HG02642 (cell line): ENCODE measurements at regions not wholly inside any gene's neighbourhood (a gene's known extent, or its start where the extent isn't known, plus 50 kb on each side); places are given as distances from the start of the nearest gene placed in this dataset.

Source experiments
- ATAC-seq: cut with Tn5 transposase; IDR thresholded peaks from one replicate; pipeline ENCODE4 v1.9.1; 2021; ENCODE audit warnings: mild to moderate bottlenecking; ENCODE audit not compliant: unreplicated experiment, poor library complexity

GRCh38 chr4:24080871-24081270 is 191.0 kb upstream of the PPARGC1A start:
- no peak for ATAC-seq

GRCh38 chr4:24078347-24078962 is 188.6 kb upstream of the PPARGC1A start:
- ATAC-seq, result no peak

- no peak for ATAC-seq
Observed at GRCh38 chr4:24076811-24077210, 187.0 kb upstream of the PPARGC1A start.

GRCh38 chr4:24073948-24074347 is 184.1 kb upstream of the PPARGC1A start:
- ATAC-seq, result no peak

- ATAC-seq, result no peak
Observed at GRCh38 chr4:24071612-24072372, 181.9 kb upstream of the PPARGC1A start.

GRCh38 chr4:24070117-24070516 is 180.3 kb upstream of the PPARGC1A start:
- ATAC-seq, result no peak

- ATAC-seq, result no peak
Observed at GRCh38 chr4:24067367-24068193, 177.7 kb upstream of the PPARGC1A start.

DNA sequence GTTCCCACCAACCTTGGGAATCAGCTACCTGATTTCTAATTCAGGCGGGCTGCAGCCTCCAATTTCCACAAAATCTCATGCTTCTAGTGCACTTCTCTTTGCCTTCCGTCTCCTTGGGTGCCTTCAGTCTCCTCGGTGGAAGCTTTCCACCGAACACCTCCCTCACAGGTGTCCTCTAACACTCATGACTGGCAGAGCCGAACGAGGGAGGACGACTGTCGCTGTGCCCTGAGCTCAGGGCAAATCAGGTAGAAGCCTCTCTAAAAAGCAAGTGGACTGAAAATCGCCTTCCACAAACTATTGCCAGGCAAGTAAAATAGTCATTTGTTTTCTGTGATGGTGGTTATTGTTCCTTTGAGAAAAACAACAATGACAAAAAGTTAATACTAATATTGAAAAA is 176.1 kb upstream of the PPARGC1A start:
- no peak for ATAC-seq

- no peak for ATAC-seq
Observed at GRCh38 chr4:24063731-24064130, 173.9 kb upstream of the PPARGC1A start.

DNA sequence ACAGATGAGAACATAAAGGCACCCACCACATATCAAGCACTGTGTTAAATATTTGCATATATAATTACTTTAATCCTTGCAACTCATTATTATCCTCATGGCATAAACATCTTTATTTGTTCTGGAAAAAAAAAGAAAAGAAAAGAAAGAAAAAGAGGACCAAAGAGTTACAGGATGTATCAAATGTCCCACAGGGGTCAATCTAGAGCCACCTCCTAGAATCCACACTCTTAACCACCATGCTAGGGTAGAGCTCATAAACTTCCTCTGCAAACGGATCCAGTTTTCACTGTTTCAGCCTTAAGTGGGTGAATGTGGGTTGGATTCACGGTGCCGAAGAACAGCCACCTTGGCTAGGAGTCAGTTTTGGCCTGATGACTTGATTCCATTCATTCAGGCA is 171.1 kb upstream of the PPARGC1A start:
- ATAC-seq, result no peak

- no peak for ATAC-seq
Observed at GRCh38 chr4:24059839-24060238, 170.0 kb upstream of the PPARGC1A start.

DNA sequence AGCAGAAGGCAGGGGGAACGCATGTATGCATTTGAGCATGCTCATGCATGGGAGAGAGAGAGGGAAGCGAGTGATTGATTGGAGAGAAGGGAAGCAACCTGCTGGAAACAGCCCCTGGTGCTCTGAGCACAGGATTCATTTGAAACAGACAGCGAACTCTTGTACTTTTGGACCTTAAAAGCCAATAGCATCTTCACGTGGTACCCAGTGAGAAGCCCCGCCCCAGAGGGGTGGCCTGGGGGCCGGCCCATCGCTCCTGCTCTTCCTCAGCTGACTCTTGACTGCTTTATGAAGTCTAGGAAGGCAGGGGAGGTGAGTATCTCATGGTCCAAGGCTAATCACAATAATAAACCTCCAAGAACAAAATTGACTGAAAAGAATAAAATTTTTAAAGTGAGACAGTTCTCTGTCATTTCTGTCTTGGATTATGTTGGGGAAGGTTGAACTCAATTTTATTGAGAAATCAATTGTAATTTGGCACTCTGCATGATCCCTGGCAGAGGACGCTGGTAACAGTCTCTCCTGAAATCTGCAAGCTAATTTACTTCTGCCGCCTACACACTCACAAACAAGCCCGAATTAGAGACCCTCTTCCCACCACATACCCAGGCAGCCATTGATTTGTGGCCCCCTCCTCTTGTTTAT is 168.2 kb upstream of the PPARGC1A start:
- ATAC-seq, result no peak

DNA sequence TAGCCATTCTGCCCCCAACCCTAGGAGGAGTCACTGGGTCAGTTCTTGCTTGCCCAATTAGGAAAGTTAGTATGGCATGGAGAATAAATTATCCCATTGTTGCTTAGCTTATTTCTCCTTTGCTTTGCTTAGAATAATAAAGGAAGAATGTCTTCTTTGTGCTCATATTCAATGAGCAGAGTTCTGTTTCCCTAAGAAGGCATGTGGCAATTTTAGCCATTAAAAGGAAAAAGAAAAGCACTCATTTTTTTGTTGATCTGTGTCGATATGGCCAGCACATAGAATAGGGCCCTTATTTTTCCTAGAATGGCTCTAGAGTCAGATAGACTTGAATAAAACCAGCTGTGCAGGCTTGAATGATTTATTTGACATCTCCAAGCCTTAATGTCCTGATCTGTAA is 166.4 kb upstream of the PPARGC1A start:
- no peak for ATAC-seq

- ATAC-seq, result no peak
Observed at GRCh38 chr4:24055623-24056022, 165.8 kb upstream of the PPARGC1A start.

DNA sequence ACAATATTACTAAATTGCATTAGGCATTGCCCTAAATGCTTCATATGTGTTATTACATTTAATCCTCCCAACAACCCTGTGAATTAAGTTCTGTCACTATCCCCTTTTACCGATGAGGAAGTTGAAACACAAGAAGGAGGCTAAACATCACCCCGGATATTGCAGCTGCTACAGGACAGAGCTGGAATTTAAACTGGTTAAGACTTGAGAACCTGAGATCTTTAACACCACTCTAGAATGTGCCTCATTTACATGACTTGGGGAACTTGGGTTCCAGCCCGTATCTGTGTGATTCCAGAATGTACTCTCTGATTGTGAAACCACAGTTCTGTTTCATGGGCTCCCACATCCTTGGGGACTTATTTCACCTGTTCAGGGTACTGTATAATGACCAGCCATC is 165.1 kb upstream of the PPARGC1A start:
- ATAC-seq, result no peak

- ATAC-seq, result no peak
Observed at GRCh38 chr4:24053934-24054333, 164.1 kb upstream of the PPARGC1A start.

GRCh38 chr4:24044610-24045589 is 155.1 kb upstream of the PPARGC1A start:
- ATAC-seq, result no peak

GRCh38 chr4:24042094-24042493 is 152.2 kb upstream of the PPARGC1A start:
- ATAC-seq, result no peak

DNA sequence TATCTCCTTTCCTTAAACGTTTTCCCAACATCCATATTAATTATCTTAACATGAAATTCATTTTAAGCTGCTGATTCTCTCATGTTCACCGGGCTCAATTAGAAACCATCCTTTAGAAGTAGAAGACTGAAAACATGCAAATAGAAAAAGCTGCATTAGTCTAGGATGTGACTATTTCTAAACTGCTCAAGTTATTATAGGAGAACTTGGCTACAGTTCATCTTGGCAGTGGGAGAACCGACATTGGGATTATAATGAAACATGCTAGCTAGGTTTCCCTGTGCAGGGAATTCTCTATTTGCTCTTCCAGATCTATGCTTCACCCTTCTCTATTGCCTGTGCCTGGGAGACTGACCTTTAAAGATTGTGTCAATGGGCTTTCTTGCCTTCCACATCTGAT is 151.0 kb upstream of the PPARGC1A start:
- no peak for ATAC-seq

DNA sequence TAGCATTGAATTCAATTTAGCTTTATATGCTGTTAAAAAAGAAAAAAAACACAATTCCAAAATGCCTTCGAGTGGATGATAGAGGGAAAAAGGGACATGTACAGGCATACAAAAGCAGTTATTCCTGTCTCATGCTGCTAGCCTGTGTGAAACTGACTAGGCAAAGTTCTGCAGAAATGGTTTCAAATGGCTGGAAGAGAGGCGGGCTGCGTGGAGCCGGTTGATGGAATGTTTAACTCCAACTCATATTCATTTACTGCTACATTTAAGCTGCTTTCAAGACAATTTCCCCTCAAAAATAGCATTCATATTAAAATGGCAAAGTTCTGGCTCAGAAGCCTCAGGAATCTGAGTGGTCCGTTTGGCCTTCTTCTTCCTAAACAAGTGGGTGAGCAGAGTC is 143.8 kb upstream of the PPARGC1A start:
- ATAC-seq, result no peak
